Trophoblast cell (in vitro differentiated cells and primary cell): ENCODE measurements at regions not wholly inside any gene's neighbourhood (a gene's known extent, or its start where the extent isn't known, plus 50 kb on each side); places are given as distances from the start of the nearest gene placed in this dataset.

ENCODE experiments used
- DNase-seq, 2 donors: peaks; one replicate each; pipeline ENCODE4 v3.0.0-alpha.2; 2016
- H2AFZ ChIP-seq: 2 replicates; pipeline ENCODE4 v1.6.1; 2013; ENCODE audit warnings: low read length, moderate library complexity, mild to moderate bottlenecking; ENCODE audit not compliant: insufficient read depth, poor library complexity
- H2AK5ac ChIP-seq: 2 replicates; pipeline ENCODE4 v1.6.1; 2013; ENCODE audit warnings: mild to moderate bottlenecking, low read length
- H2BK120ac ChIP-seq: 2 replicates; pipeline ENCODE4 v1.6.1; 2013; ENCODE audit warnings: low read length, mild to moderate bottlenecking, moderate library complexity; ENCODE audit not compliant: insufficient read depth, poor library complexity
- H2BK12ac ChIP-seq: 2 replicates; pipeline ENCODE4 v1.6.1; 2013; ENCODE audit warnings: mild to moderate bottlenecking, low read length, moderate library complexity
- H2BK5ac ChIP-seq: 2 replicates; pipeline ENCODE4 v1.6.1; 2013; ENCODE audit warnings: low read length, low read depth, moderate library complexity, mild to moderate bottlenecking; ENCODE audit not compliant: poor library complexity
- H3K14ac ChIP-seq: 2 replicates; pipeline ENCODE4 v1.6.1; 2013; ENCODE audit warnings: mild to moderate bottlenecking, low read length
- H3K18ac ChIP-seq: 2 replicates; pipeline ENCODE4 v1.6.1; 2013; ENCODE audit warnings: mild to moderate bottlenecking, low read length
- H3K23ac ChIP-seq: 2 replicates; pipeline ENCODE4 v1.6.1; 2013; ENCODE audit warnings: low read length
- H3K27ac ChIP-seq: 2 replicates; pipeline ENCODE4 v1.5.1; 2013; ENCODE audit warnings: low read depth, mild to moderate bottlenecking, inconsistent platforms, low read length, moderate library complexity
- H3K27me3 ChIP-seq: 2 replicates; pipeline ENCODE4 v1.6.1; 2013; ENCODE audit warnings: inconsistent platforms, mild to moderate bottlenecking, low read length, moderate library complexity; ENCODE audit not compliant: insufficient read depth
- H3K36me3 ChIP-seq, 2 experiments: 1 replicate in 1 of 2; 2 replicates in 1 of 2; pipeline ENCODE4 v1.6.1; 2013; ENCODE audit warnings: low read length in 2 of 2, mild to moderate bottlenecking in 2 of 2, moderate library complexity in 1 of 2; ENCODE audit not compliant: insufficient read depth in 2 of 2, control insufficient read depth in 1 of 2
- H3K4ac ChIP-seq: 2 replicates; pipeline ENCODE4 v1.6.1; 2013; ENCODE audit warnings: low read depth, mild to moderate bottlenecking, low read length, moderate library complexity
- H3K4me1 ChIP-seq, 2 experiments: 1 replicate in 1 of 2; 2 replicates in 1 of 2; pipeline ENCODE4 v1.6.1; 2013; ENCODE audit warnings: low read length in 2 of 2, mild to moderate bottlenecking in 2 of 2, moderate library complexity in 1 of 2; ENCODE audit not compliant: insufficient read depth in 2 of 2, control insufficient read depth in 1 of 2
- H3K4me2 ChIP-seq: 2 replicates; pipeline ENCODE4 v1.6.1; 2013; ENCODE audit warnings: inconsistent platforms, mild to moderate bottlenecking, low read length, moderate library complexity
- H3K4me3 ChIP-seq: 2 replicates; pipeline ENCODE4 v1.5.1; 2013; ENCODE audit warnings: mild to moderate bottlenecking, low read depth, low read length, inconsistent platforms
- H3K79me1 ChIP-seq: one replicate; pipeline ENCODE4 v1.6.1; 2013; ENCODE audit warnings: low read length
- H3K79me2 ChIP-seq: 2 replicates; pipeline ENCODE4 v1.6.1; 2013; ENCODE audit warnings: low read length, mild to moderate bottlenecking; ENCODE audit not compliant: control insufficient read depth, insufficient read depth, poor library complexity
- H3K9ac ChIP-seq: 2 replicates; pipeline ENCODE4 v1.6.1; 2013; ENCODE audit warnings: mild to moderate bottlenecking, low read length
- H3K9me3 ChIP-seq: 2 replicates; pipeline ENCODE4 v1.6.1; 2013; ENCODE audit warnings: low read depth, mild to moderate bottlenecking, control low read depth, inconsistent platforms, low read length; ENCODE audit not compliant: insufficient read depth
- H4K12ac ChIP-seq: 2 replicates; pipeline ENCODE4 v1.6.1; 2013; ENCODE audit warnings: low read depth, mild to moderate bottlenecking, low read length, moderate library complexity
- H4K8ac ChIP-seq: 2 replicates; pipeline ENCODE4 v1.6.1; 2013; ENCODE audit warnings: low read depth, mild to moderate bottlenecking, low read length, moderate library complexity
- H4K91ac ChIP-seq: one replicate; pipeline ENCODE4 v1.6.1; 2013; ENCODE audit warnings: low read depth, mild to moderate bottlenecking, low read length, moderate library complexity
- WGBS: extraction: QIAGEN DNeasy Blood & Tissue Kit; methylation state at CpG from one replicate; pipeline ENCODE4 v1.1.7; 2013; ENCODE audit warnings: missing lambda C conversion rate; ENCODE audit not compliant: insufficient read length, insufficient coverage; ENCODE audit errors: extremely low coverage; 5-methylcytosine and 5-hydroxymethylcytosine counted together

DNA sequence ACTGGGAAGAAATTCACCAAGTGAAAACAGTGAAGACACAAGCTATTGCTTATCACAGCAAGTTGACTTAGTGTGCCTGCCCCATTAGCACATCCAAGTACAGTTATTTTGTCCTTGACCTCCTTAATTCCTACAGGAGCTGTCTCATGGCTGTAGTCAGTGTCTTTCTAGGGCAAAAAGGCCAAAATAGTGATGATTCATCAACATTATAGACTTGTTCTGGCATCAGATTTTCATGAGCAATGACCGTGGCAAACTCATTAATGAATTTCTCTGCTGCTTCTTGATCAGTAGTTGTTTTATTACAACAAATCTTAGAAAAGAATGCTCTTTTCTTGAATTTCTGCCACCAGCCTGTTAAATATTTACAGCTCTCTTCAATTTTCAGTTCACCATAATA lies 1169.3 kb upstream of the DDX18 start:
- Histone ChIP-seq H3K9me3 (no peaks in the 10 kb centered on the region), H3K79me1 (no peaks in the 10 kb centered on the region), H3K27ac (no peak overlapping the region), H3K23ac (no peak overlapping the region), H2BK5ac (no peak overlapping the region), H3K4me2 (no peak overlapping the region), H2AK5ac (no peak overlapping the region), H3K36me3 (no peaks in the 10 kb centered on the region), H2BK12ac (no peak overlapping the region), H3K4me3 (no peak overlapping the region), H3K9ac (no peak overlapping the region), H4K8ac (no peak overlapping the region), H3K4me1 (no peaks in the 10 kb centered on the region), H3K4ac (no peak overlapping the region), H3K14ac (no peak overlapping the region), H2AFZ (no peak overlapping the region), H4K12ac (no peak overlapping the region), H2BK120ac (no peak overlapping the region), H3K27me3 (no peaks in the 10 kb centered on the region), H4K91ac (no peak overlapping the region), H3K79me2 (no peaks in the 10 kb centered on the region), H3K18ac (no peak overlapping the region)
- no peak for DNase-seq
- no CpG with 5 or more reads among the region's 1 CpG for WGBS

DNA sequence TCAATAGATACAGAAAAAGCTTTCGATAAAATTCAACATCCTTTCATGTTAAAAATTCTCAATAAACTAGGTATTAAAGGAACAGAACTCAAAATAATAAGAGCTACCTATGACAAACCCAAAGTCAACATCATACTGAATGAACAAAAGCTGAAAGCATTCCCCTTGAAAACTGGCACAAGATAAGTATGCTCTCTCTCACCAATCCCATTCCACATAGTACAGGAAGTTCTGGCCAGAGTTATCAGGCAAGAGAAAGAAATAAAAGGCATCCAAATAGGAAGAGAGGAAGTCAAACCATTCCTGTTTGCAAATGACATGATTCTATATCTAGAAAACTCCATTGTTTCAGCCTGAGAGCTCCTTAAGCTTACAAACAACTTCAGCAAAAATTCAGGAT lies 1145.8 kb upstream of the DDX18 start:
- no peak overlapping the region for H3K23ac ChIP-seq
- no peak overlapping the region for H4K91ac ChIP-seq
- no peak for DNase-seq
- H2AK5ac ChIP-seq, result no peak overlapping the region
- no peak overlapping the region for H3K4me3 ChIP-seq
- no peaks in the 10 kb centered on the region for H3K79me1 ChIP-seq
- H4K12ac ChIP-seq, result no peak overlapping the region
- H3K4me2 ChIP-seq, result no peak overlapping the region
- no peak overlapping the region for H2BK12ac ChIP-seq
- WGBS, result no CpG with 5 or more reads among the region's 1 CpG
- H3K27me3 ChIP-seq, result no peaks in the 10 kb centered on the region
- no peaks in the 10 kb centered on the region for H3K79me2 ChIP-seq
- no peak overlapping the region for H2BK5ac ChIP-seq
- no peak overlapping the region for H3K27ac ChIP-seq
- H3K4me1 ChIP-seq, result no peaks in the 10 kb centered on the region
- no peak overlapping the region for H3K4ac ChIP-seq
- H3K14ac ChIP-seq, result no peak overlapping the region
- H2AFZ ChIP-seq, result no peak overlapping the region
- H3K18ac ChIP-seq, result no peak overlapping the region
- H2BK120ac ChIP-seq, result no peak overlapping the region
- no peaks in the 10 kb centered on the region for H3K9me3 ChIP-seq
- H3K9ac ChIP-seq, result no peak overlapping the region
- no peak overlapping the region for H4K8ac ChIP-seq
- H3K36me3 ChIP-seq, result no peaks in the 10 kb centered on the region

DNA sequence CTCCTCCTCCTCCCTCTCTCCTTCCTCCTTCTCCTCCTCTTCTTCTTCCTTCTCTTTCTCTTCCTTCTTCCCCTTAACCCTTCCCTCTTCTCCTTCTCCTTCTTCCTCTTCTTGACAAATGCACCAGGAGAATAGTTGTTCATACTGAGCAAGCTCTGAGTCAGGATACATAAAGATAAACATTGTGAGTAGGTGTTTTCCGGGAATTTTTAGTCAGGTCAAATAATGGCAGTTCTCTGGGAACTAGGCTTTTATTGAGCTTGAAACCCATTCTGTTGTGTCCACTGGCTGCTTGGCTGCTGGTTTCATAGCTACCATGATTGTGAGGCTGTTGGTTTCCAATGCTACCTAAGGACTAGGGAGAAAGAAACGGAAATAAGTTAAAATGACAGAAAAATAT lies 1144.7 kb upstream of the DDX18 start:
- Histone ChIP-seq H2BK5ac (no peak overlapping the region), H3K9ac (no peak overlapping the region), H3K4me2 (no peak overlapping the region), H3K27me3 (no peaks in the 10 kb centered on the region), H2BK120ac (no peak overlapping the region), H3K9me3 (no peaks in the 10 kb centered on the region), H2AK5ac (no peak overlapping the region), H3K4ac (no peak overlapping the region), H3K14ac (no peak overlapping the region), H3K4me1 (no peaks in the 10 kb centered on the region), H3K36me3 (no peaks in the 10 kb centered on the region), H3K23ac (no peak overlapping the region), H4K12ac (no peak overlapping the region), H2BK12ac (no peak overlapping the region), H4K91ac (no peak overlapping the region), H3K79me1 (no peaks in the 10 kb centered on the region), H3K79me2 (no peaks in the 10 kb centered on the region), H3K27ac (no peak overlapping the region), H2AFZ (no peak overlapping the region), H4K8ac (no peak overlapping the region), H3K18ac (no peak overlapping the region), H3K4me3 (no peak overlapping the region)
- WGBS, result no CpG with 5 or more reads among the region's 2 CpGs
- no peak for DNase-seq

DNA sequence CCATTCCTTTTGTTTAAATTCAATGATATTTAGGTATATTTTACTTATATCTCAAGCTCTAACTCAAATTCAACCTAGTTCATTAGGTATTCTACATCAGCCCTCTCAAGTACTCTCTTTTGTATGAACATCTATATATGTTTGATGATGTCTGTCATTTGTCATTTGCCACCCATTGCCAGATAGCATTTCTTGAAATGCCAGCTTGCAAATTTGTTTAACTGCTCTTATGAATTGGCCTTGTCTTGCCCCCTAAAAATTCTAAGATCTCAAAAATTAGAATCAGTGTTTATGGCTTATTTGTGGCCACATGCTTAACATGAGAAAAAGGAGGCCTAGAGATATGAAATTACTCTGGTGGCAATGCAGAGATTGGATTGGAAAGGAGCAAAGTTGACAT lies 1140.3 kb upstream of the DDX18 start:
- no peak for DNase-seq
- no peaks in the 10 kb centered on the region for H3K4me1 ChIP-seq
- no peak overlapping the region for H3K23ac ChIP-seq
- no peak overlapping the region for H3K4ac ChIP-seq
- no peak overlapping the region for H3K4me3 ChIP-seq
- H3K79me2 ChIP-seq, result no peaks in the 10 kb centered on the region
- no peak overlapping the region for H2AFZ ChIP-seq
- no peaks in the 10 kb centered on the region for H3K9me3 ChIP-seq
- H3K27me3 ChIP-seq, result no peaks in the 10 kb centered on the region
- H4K91ac ChIP-seq, result no peak overlapping the region
- H4K12ac ChIP-seq, result no peak overlapping the region
- H3K14ac ChIP-seq, result no peak overlapping the region
- H2BK12ac ChIP-seq, result no peak overlapping the region
- no peaks in the 10 kb centered on the region for H3K36me3 ChIP-seq
- no peak overlapping the region for H3K9ac ChIP-seq
- H3K18ac ChIP-seq, result no peak overlapping the region
- no peak overlapping the region for H4K8ac ChIP-seq
- H3K79me1 ChIP-seq, result no peaks in the 10 kb centered on the region
- H2BK5ac ChIP-seq, result no peak overlapping the region
- H2BK120ac ChIP-seq, result no peak overlapping the region
- H2AK5ac ChIP-seq, result no peak overlapping the region
- H3K27ac ChIP-seq, result no peak overlapping the region
- no peak overlapping the region for H3K4me2 ChIP-seq

DNA sequence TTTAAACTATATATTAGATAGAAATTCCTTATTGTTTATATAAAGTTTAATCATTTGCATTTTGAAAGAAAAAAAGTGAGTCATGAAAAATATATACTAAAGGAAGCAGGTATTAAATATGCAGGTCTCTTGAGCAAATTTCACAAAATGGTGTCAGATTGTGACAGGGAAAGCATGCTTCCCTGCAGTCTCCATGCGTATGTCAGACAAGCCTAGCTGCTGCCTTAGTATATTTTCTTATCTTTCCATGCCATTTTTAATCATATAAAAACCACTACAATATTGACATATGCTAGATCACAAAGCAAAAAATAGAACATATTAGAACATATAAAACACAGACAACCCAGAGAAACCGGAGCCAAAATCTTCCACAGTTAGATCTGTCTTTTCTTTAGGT lies 1137.7 kb upstream of the DDX18 start:
- H2AK5ac ChIP-seq, result no peak overlapping the region
- H2BK120ac ChIP-seq, result no peak overlapping the region
- H3K4me3 ChIP-seq, result no peak overlapping the region
- H3K4ac ChIP-seq, result no peak overlapping the region
- H4K12ac ChIP-seq, result no peak overlapping the region
- H3K79me1 ChIP-seq, result no peaks in the 10 kb centered on the region
- H3K9me3 ChIP-seq, result no peaks in the 10 kb centered on the region
- no peak overlapping the region for H2BK12ac ChIP-seq
- no CpG with 5 or more reads among the region's 2 CpGs for WGBS
- H3K4me1 ChIP-seq, result no peaks in the 10 kb centered on the region
- no peaks in the 10 kb centered on the region for H3K79me2 ChIP-seq
- no peak overlapping the region for H3K27ac ChIP-seq
- no peak overlapping the region for H4K8ac ChIP-seq
- H3K4me2 ChIP-seq, result no peak overlapping the region
- no peak overlapping the region for H2BK5ac ChIP-seq
- DNase-seq, result no peak
- H3K36me3 ChIP-seq, result no peaks in the 10 kb centered on the region
- H3K27me3 ChIP-seq, result no peaks in the 10 kb centered on the region
- no peak overlapping the region for H4K91ac ChIP-seq
- H2AFZ ChIP-seq, result no peak overlapping the region
- H3K9ac ChIP-seq, result no peak overlapping the region
- no peak overlapping the region for H3K18ac ChIP-seq
- H3K14ac ChIP-seq, result no peak overlapping the region
- H3K23ac ChIP-seq, result no peak overlapping the region
